ENCODE measurements at regions not wholly inside any gene's neighbourhood (a gene's known extent, or its start where the extent isn't known, plus 50 kb on each side); places are given as distances from the start of the nearest gene placed in this dataset.

DNA sequence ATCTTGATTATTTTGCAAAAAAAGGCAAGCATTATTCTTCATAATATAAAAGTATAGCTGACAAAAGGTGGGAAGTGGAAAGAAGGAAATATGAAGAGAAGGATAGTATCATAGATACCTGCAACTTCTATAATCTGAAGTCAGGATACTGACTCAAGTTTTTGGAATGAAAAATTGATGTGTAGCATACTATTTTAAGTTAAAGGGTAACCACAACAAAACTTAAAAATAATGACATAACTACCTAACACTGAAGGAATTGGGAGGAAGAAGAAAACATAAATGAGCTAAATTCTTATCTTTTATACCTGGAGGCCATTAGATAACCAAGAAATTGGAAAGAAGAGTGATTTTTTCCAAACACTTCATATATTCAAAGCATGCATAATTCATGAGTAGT, 51.8 kb upstream of the TLE1 start:
- no peaks in the 10 kb centered on the region for H3K27me3 Mint-ChIP-seq
- peaks cover 27% of the 10 kb centered on the region for H3K9me3 Mint-ChIP-seq
- peaks cover 1% of the 10 kb centered on the region for H3K36me3 Mint-ChIP-seq
- no peak overlapping the region for H3K27ac Mint-ChIP-seq
- no peaks in the 10 kb centered on the region for H3K4me1 Mint-ChIP-seq
- H3K4me3 Mint-ChIP-seq: no peak overlapping the region

DNA sequence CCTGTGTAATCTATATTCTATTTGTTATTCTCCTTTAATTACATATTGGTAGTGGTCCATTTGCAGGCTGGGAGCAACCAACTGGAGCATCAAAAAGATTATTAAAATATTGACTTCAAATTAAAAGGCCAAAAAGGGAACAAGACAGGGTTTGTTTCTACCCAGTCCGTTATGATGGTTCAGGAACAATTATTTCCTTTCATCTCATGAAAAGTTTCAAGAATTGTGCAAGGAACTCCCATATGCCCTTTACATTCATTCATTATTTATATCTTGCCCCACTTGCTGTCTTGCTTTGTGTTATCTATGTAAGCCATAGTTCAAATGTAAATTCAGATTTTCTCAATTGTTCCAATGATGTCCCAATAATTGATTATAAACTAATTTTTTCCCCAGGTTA, 58.7 kb upstream of the TLE1 start:
- H3K4me1 Mint-ChIP-seq: no peaks in the 10 kb centered on the region
- no peaks in the 10 kb centered on the region for H3K36me3 Mint-ChIP-seq
- H3K9me3 Mint-ChIP-seq: peaks cover 5% of the 10 kb centered on the region
- H3K27me3 Mint-ChIP-seq: no peaks in the 10 kb centered on the region
- no peak overlapping the region for H3K27ac Mint-ChIP-seq
- H3K4me3 Mint-ChIP-seq: no peak overlapping the region

DNA sequence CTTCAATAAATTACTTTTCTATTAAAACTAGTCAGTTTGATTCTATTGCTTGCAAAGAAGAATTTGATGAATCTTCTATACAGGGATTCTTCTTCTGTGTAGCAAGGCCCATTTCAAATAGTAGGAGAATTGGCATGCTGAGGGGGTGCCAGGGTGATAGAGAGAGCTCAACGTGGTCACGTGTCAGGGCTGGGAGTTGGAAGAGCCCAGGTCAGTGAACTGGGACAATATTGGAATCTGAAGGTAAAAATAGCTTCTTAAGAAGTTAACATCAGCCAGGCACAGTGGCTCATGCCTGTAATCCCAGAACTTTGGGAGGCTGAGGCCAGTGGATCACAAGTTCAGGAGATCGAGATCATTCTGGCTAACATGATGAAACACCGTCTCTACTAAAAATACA, 64.1 kb upstream of the TLE1 start:
- Mint-ChIP-seq H3K27me3 (no peaks in the 10 kb centered on the region), H3K9me3 (no peaks in the 10 kb centered on the region), H3K4me1 (no peaks in the 10 kb centered on the region), H3K4me3 (no peak overlapping the region), H3K36me3 (no peaks in the 10 kb centered on the region), H3K27ac (no peak overlapping the region)

DNA sequence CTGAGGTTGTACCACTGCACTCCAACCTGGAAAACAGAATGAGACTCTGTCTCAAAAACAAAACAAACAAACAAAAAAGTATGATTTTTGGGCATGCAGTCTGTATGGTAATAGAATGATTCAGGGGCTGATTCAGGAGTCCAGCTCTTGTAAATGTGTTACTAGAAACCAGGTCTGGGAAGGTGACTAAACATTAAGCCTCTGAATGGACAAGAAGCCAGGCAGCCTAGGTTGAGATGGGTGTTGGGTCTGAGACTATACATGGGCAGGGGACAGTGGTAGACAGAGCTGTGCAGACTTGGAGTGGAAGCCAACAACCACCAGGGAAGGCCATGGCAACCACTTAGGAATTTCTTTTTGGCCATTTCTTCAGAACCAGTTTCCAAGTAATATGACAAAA, 64.9 kb upstream of the TLE1 start:
- no peaks in the 10 kb centered on the region for H3K4me1 Mint-ChIP-seq
- no peak overlapping the region for H3K4me3 Mint-ChIP-seq
- no peaks in the 10 kb centered on the region for H3K27me3 Mint-ChIP-seq
- no peaks in the 10 kb centered on the region for H3K9me3 Mint-ChIP-seq
- H3K27ac Mint-ChIP-seq: no peak overlapping the region
- H3K36me3 Mint-ChIP-seq: no peaks in the 10 kb centered on the region

DNA sequence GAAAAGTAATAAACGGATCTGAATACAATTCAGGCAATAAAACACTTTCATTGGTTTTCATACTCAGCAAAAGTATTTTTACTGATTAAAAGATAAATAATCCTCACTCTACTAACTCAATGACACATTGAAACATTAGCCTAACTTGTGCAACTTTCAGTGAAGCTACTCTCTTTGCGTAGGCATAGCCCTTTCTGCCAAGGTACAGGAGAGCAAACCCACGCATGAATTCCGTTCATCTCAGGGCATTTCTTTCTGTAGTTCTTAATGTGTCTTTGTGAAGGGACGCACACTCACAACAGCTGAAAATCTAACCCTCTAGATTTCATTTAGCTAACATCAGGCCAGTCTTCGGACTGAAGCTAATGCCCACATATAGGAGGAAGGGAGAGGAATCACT, 66.4 kb upstream of the TLE1 start:
- no peak overlapping the region for H3K27ac Mint-ChIP-seq
- H3K4me3 Mint-ChIP-seq: no peak overlapping the region
- H3K4me1 Mint-ChIP-seq: no peaks in the 10 kb centered on the region
- H3K27me3 Mint-ChIP-seq: no peaks in the 10 kb centered on the region
- no peaks in the 10 kb centered on the region for H3K36me3 Mint-ChIP-seq
- no peaks in the 10 kb centered on the region for H3K9me3 Mint-ChIP-seq

DNA sequence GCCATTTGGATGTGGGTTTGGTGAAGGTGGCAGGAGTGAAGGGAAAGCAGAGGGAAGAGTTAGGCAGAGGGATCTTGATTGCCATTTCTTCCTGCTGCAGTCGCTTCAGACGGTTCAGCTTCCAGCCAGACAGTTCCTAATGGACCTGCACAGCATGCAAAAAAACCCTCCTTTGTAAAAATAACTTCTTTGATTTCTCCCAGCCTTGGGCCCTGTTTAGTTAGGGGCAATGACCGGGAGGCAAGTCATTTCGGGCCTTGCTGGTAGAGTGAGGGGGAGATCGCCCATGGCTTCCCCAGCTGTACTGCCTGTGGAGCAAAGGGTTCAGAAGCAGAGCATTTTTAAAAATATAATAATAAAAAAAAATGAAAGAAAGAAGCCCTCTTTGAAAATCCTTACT, 67.2 kb upstream of the TLE1 start:
- Mint-ChIP-seq H3K27ac (no peak overlapping the region), H3K36me3 (no peaks in the 10 kb centered on the region), H3K9me3 (no peaks in the 10 kb centered on the region), H3K4me1 (no peaks in the 10 kb centered on the region), H3K4me3 (no peak overlapping the region), H3K27me3 (no peaks in the 10 kb centered on the region)

DNA sequence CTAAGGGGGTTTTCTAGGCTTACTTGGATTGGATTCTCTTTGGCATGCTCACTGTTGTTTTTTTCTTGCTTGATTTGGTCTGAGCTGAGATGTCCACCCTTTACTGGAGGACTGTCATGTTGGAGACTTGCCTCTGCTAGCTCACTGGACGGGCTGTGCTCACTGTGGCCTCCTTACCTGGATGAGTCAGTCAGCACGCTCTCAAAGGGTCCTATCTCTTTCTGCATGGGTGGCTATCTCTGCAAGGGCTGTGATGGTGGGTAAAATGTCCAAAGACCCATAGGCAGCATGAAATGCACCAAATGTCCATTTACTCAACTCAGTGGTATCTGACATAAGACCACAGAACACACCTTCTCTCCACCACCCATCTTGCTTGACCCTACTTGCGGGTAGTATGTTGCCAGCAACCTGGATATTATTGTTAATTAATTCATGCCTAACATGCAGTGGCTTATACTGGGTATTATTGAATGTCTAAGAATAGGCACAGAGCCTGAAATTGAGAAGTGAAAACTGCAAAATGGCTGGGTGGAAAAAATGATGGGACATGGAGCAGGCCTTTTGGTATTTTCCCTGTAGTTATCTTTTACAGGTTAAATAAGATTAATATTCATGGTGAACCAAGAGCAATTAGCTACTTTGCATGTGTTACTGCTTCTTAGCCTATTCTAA, 68.9 kb upstream of the TLE1 start:
- no peaks in the 10 kb centered on the region for H3K4me1 Mint-ChIP-seq
- no peaks in the 10 kb centered on the region for H3K9me3 Mint-ChIP-seq
- no peaks in the 10 kb centered on the region for H3K36me3 Mint-ChIP-seq
- no peaks in the 10 kb centered on the region for H3K27me3 Mint-ChIP-seq
- H3K4me3 Mint-ChIP-seq: no peak overlapping the region
- H3K27ac Mint-ChIP-seq: no peak overlapping the region

DNA sequence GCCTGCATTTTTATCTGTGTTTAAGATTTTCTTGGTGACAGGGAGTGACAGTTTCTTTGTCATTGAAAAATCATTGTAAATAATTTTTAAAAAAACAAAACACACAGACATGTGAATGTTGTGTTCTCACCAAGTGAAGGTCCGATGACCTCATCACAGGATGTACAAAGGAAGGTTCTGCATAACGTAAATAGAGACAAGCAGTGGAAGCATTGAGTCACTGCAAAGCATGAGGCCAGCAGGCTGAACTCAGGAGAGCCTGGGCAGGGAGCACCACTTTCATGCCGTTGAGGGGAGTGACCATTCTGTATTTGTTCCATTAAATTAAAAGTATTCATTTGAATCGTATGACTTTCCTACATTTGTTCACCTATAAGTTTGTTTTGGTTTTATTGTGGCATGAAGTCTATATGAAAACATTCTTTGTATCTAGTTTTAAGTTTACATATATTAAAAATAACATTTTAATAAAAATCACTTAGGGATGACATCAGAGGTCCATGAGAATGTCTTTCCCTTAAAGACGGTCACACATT, 70.4 kb upstream of the TLE1 start:
- Mint-ChIP-seq H3K4me1 (no peaks in the 10 kb centered on the region), H3K9me3 (no peaks in the 10 kb centered on the region), H3K27me3 (no peaks in the 10 kb centered on the region), H3K27ac (no peak overlapping the region), H3K4me3 (no peak overlapping the region), H3K36me3 (no peaks in the 10 kb centered on the region)

DNA sequence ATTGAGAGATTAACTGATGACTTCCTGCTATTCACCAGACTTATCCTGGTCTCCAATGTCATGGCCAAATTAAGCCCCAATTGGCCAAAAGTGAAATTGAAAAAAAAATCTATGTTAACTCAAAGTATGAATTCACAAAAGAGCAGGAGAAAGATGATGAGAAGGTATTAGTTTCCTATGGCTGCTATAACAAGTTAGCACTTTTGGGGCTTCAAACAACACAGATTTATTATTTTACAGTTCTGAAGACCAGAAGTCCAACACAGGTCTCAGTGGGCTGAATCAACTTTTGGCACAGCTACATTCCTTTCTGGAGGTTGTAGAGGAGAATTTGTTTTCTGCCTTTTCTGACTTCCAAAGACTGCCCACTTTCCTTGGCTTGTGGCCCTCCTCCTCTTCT, 78.6 kb upstream of the TLE1 start:
- H3K4me1 Mint-ChIP-seq: no peaks in the 10 kb centered on the region
- H3K27me3 Mint-ChIP-seq: peaks cover 3% of the 10 kb centered on the region
- no peak overlapping the region for H3K4me3 Mint-ChIP-seq
- H3K9me3 Mint-ChIP-seq: peaks cover 5% of the 10 kb centered on the region
- no peaks in the 10 kb centered on the region for H3K36me3 Mint-ChIP-seq
- no peak overlapping the region for H3K27ac Mint-ChIP-seq

DNA sequence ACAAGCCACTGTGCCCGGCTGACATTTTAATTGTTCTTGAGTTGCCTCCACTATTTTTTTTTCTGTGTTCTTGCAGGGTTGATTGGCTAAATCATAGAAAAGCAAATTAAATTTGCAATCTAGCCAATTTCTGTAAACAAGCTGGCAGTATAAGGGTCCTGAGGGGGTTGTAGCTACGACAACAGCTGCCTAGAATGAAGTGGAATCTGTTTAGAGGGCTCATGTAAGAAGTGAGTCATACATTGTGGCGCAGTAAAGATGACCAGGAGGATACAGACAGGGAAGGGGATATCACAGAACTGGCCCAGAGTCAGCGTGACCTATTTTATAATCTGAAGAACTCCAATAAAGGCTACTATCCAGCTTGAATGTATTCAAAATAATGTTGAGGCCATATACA, 82.2 kb upstream of the TLE1 start:
- Mint-ChIP-seq H3K4me3 (no peak overlapping the region), H3K4me1 (no peaks in the 10 kb centered on the region), H3K9me3 (peaks cover 5% of the 10 kb centered on the region), H3K27ac (no peak overlapping the region), H3K27me3 (peaks cover 3% of the 10 kb centered on the region), H3K36me3 (no peaks in the 10 kb centered on the region)

DNA sequence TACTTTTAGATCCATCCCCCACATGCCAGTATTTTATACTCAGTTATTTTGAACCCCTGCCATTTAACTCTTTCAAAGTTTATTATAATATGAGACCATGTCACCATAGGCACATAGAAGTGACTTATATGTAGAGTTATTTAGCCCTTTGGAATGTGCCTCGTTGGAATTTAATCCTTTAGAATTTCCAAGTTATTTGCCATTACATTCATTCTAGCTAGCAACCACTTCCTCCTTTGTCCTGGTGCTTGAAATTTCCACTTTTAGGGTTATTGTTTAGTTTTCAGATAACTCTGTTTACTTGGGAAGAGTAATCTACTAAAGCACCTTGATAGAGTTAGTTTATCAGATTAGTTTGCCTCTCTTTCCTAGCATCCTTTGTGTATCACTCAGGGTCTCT, 82.8 kb upstream of the TLE1 start:
- H3K4me1 Mint-ChIP-seq: no peaks in the 10 kb centered on the region
- H3K36me3 Mint-ChIP-seq: no peaks in the 10 kb centered on the region
- H3K9me3 Mint-ChIP-seq: peaks cover under 1% of the 10 kb centered on the region
- H3K4me3 Mint-ChIP-seq: no peak overlapping the region
- no peak overlapping the region for H3K27ac Mint-ChIP-seq
- no peaks in the 10 kb centered on the region for H3K27me3 Mint-ChIP-seq

DNA sequence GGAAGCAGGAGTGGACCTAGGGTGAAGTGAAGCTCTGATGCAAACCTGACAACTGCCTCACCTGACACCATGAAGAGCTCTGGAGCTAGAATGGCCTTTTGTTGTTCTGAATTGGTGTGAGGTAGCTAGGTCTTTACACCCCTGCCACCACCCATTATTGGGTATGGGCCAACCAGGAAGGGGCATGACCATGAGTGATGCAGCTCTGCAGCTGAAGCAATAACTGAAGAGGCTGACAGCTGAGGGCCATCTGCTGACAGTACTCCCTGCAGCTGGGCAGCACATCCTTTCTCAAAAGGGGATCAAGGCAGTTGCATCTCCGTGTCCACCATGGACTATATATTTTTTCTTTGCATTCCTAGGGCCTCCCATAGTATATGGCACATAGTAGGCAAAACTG, 87.0 kb upstream of the TLE1 start:
- Mint-ChIP-seq H3K27me3 (no peaks in the 10 kb centered on the region), H3K9me3 (no peaks in the 10 kb centered on the region), H3K4me1 (no peaks in the 10 kb centered on the region), H3K4me3 (no peak overlapping the region), H3K36me3 (no peaks in the 10 kb centered on the region), H3K27ac (no peak overlapping the region)

DNA sequence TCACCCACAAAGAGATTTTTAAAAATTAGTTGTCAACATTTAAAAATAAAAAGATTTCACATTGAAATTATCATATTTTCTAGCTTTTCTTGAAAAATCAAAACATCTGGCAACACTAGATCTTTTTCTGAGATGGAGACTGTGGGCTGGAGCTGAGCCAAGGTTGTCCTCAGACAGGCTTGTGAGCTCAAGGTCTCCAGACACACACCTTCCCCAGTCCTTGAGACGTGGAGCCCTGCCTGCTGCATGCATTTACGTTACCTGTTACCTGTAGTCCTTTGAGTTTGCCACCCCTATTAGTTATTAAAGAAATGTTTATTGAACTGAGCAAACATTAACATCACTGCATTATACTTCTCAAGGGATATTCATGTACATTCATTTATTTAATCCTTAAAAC, 87.5 kb upstream of the TLE1 start:
- Mint-ChIP-seq H3K27ac (no peak overlapping the region), H3K36me3 (no peaks in the 10 kb centered on the region), H3K4me3 (no peak overlapping the region), H3K4me1 (no peaks in the 10 kb centered on the region), H3K27me3 (no peaks in the 10 kb centered on the region), H3K9me3 (no peaks in the 10 kb centered on the region)

DNA sequence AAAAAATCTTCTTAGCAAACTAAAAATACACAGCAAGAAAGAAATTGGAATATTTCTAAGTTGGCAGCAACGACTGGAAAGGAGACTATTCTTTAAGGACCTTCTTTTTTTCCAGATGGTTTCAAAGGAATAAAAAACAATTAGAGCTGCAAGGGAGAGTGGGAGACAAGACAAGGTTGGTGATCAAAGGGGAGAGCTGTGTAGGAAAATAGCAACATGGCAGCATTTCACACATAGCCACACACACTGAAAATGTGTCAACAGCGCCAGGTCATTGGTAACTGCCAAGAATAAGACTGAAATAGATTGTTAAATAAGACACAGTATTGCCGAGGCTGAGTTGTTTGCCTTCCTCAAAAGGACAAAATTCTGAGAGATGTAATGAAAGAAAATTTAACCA, 88.1 kb upstream of the TLE1 start:
- Mint-ChIP-seq H3K27ac (no peak overlapping the region), H3K27me3 (no peaks in the 10 kb centered on the region), H3K9me3 (no peaks in the 10 kb centered on the region), H3K4me3 (no peak overlapping the region), H3K36me3 (no peaks in the 10 kb centered on the region), H3K4me1 (no peaks in the 10 kb centered on the region)

DNA sequence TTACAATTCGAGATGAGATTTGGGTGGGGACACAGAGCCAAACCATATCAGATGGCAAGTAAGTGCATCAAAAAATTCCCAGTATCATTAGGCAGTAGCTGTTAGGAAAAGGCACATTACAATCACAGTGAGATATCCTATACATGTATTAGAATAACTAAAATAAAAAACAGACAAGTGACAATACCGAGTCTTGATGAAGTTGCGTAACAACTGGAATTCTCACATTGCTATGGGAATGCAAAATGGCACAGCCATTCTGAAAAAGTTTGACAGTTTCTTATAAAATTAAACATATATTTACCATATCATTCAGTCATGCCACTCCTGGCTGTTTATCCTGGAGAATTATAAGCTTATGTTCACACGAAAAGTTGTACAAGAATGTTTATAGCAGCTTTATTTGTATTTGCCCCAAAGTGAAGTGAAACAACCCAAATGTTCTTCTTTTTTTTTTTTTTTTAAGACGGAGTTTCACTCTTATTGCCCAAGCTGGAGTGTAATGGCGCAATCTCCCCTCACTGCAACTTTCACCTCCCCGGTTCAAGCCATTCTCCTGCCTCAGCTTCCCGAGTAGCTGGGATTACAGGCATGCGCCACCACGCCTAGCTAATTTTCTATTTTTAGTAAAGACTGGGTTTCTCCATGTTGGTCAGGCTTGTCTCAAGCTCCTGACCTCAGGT, 93.1 kb upstream of the TLE1 start:
- H3K4me1 Mint-ChIP-seq: no peaks in the 10 kb centered on the region
- H3K4me3 Mint-ChIP-seq: no peak overlapping the region

DNA sequence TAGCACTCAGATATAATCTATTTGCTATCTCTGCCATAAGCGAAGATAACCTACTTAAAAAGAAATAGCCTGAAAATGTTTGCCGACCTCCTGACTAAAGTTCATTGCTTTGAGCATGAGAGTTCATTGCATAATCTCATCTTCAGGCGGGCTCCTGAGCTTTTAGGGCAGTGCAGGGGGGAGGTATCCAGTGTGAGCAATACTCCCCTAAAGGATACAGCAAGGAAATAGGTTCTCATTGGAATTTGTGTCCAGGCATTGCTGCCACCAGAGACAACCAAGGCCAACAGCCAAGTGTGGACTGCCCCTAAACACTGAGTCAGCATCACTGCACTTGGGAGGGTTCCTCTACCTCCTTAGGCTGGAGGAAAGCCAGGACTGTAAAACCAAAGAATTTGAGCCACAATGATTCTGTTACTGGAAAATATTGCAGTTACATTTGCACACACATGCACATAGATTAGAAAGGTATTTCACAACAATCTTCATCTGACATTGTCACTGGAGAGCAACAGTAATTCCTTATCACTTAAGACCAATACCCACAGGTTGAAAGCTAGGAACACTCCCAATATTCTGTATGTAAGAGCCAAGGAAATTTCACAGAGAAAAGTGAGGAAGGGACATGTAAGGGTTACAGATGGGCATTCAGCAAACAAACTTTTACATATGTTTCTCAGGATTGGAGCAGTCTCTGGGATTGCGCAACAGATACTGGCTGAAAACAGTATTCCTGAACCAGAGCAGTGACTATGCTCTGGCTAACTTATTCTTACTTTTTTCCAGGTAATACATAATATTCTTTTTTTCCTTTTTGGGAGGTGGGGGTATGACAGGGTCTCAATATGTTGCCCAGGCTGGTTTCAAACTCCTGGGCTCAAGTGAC, 98.6 kb upstream of the TLE1 start:
- Mint-ChIP-seq H3K36me3 (no peaks in the 10 kb centered on the region), H3K27ac (no peak overlapping the region), H3K4me1 (no peaks in the 10 kb centered on the region), H3K9me3 (no peaks in the 10 kb centered on the region), H3K4me3 (no peak overlapping the region), H3K27me3 (no peaks in the 10 kb centered on the region)

More for the DNA sequence above, 93.1 kb upstream of the TLE1 start:
- H3K9me3 Mint-ChIP-seq: no peaks in the 10 kb centered on the region
- no peaks in the 10 kb centered on the region for H3K27me3 Mint-ChIP-seq
- no peaks in the 10 kb centered on the region for H3K36me3 Mint-ChIP-seq
- H3K27ac Mint-ChIP-seq: no peak overlapping the region

Data from activated naive CD4-positive, alpha-beta T cell treated with anti-CD3 and anti-CD28 coated beads, Interleukin-2, amount 50 U/mL, for 24 hours (primary cell).